ENCODE measurements at regions not wholly inside any gene's neighbourhood (a gene's known extent, or its start where the extent isn't known, plus 50 kb on each side); places are given as distances from the start of the nearest gene placed in this dataset.
"Not testable (repeated sequence)": the region's sequence is repeated elsewhere in the genome, so short reads cannot be mapped to it uniquely, and the experiment has no call there.

GRCh38 chr1:149408404-149408803 is 66.4 kb upstream of the NBPF19 start:
- H3K4me1 ChIP-seq (ENCODE audit: insufficient read depth, low read length); H3K9me3 ChIP-seq (ENCODE audit: low read depth, low read length); H3K27me3 ChIP-seq (ENCODE audit: insufficient read depth, low read length); H3K4me3 ChIP-seq (ENCODE audit: low read length): not testable (repeated sequence)

- not testable (repeated sequence) for H3K27me3 ChIP-seq (ENCODE audit: insufficient read depth, low read length); H3K9me3 ChIP-seq (ENCODE audit: low read depth, low read length); H3K4me3 ChIP-seq (ENCODE audit: low read length); H3K4me1 ChIP-seq (ENCODE audit: insufficient read depth, low read length)
Measured at GRCh38 chr1:149415373-149415772, 59.5 kb upstream of the NBPF19 start.

- H3K9me3 ChIP-seq (ENCODE audit: low read depth, low read length); H3K27me3 ChIP-seq (ENCODE audit: insufficient read depth, low read length); H3K4me3 ChIP-seq (ENCODE audit: low read length); H3K4me1 ChIP-seq (ENCODE audit: insufficient read depth, low read length): not testable (repeated sequence)
Measured at GRCh38 chr1:149418782-149419181, 56.1 kb upstream of the NBPF19 start.

GRCh38 chr1:149423122-149423521 is 51.7 kb upstream of the NBPF19 start:
- not testable (repeated sequence) for H3K4me3 ChIP-seq (ENCODE audit: low read length); H3K4me1 ChIP-seq (ENCODE audit: insufficient read depth, low read length); H3K27me3 ChIP-seq (ENCODE audit: insufficient read depth, low read length); H3K9me3 ChIP-seq (ENCODE audit: low read depth, low read length)

Data from mononuclear cell (primary cell).